ENCODE measurements at regions not wholly inside any gene's neighbourhood (a gene's known extent, or its start where the extent isn't known, plus 50 kb on each side); places are given as distances from the start of the nearest gene placed in this dataset.
A peak's percentile ranks its signal among the peaks of the same experiment; 100 is the strongest.

DNA sequence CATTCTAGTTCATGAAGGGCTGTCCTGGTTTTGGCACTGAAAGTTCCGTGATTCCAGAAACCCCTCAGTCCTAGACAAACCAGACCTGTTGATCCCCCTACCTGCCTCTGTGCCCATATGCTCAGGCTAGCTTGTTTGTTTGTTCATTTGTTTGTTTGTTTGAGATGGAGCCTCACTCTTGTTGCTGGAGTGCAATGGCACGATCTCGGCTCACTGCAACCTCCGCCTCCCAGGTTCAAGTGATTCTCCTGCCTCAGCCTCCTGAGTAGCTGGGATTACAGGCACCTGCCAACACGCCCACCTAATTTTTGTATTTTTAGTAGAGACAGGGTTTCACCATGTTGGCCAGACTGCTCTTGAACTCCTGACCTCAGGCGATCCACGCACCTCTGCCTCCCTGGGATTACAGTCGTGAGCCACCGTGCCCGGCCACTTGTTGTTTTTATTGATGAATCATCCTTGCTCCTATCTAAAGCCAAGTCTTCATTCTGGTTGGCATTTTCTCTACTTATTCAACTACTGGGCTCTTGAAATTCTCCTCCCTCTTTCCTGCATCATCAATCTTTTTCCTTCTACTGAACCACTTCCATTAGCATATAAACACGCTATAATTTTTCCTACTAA is 86.3 kb upstream of the BMP2K start:
- 73 to 90% (median 78%) methylated on average over 11 of the region's 11 CpGs for WGBS, 3 donors
- H3K36me3 ChIP-seq (ENCODE audit: insufficient read depth in 1 of 2, low read depth in 1 of 2): no peaks in the 10 kb centered on the region
- intact Hi-C loops (cut with DNase I): no loop called here
- H3K4me1 ChIP-seq: no peaks in the 10 kb centered on the region
- DNase-seq: no peak
- H3K9me3 ChIP-seq: no peaks in the 10 kb centered on the region
- H3K27me3 ChIP-seq (ENCODE audit: insufficient read depth in 3 of 3, low read length in 2 of 3): no peaks in the 10 kb centered on the region
- no peak overlapping the region for H3K27ac ChIP-seq
- no peak for ATAC-seq
- TF ChIP-seq, protein P1, sequence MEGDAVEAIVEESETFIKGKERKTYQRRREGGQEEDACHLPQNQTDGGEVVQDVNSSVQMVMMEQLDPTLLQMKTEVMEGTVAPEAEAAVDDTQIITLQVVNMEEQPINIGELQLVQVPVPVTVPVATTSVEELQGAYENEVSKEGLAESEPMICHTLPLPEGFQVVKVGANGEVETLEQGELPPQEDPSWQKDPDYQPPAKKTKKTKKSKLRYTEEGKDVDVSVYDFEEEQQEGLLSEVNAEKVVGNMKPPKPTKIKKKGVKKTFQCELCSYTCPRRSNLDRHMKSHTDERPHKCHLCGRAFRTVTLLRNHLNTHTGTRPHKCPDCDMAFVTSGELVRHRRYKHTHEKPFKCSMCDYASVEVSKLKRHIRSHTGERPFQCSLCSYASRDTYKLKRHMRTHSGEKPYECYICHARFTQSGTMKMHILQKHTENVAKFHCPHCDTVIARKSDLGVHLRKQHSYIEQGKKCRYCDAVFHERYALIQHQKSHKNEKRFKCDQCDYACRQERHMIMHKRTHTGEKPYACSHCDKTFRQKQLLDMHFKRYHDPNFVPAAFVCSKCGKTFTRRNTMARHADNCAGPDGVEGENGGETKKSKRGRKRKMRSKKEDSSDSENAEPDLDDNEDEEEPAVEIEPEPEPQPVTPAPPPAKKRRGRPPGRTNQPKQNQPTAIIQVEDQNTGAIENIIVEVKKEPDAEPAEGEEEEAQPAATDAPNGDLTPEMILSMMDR (IDR thresholded peaks at IDR 0.05): no peak
- no peak overlapping the region for H3K4me3 ChIP-seq

DNA sequence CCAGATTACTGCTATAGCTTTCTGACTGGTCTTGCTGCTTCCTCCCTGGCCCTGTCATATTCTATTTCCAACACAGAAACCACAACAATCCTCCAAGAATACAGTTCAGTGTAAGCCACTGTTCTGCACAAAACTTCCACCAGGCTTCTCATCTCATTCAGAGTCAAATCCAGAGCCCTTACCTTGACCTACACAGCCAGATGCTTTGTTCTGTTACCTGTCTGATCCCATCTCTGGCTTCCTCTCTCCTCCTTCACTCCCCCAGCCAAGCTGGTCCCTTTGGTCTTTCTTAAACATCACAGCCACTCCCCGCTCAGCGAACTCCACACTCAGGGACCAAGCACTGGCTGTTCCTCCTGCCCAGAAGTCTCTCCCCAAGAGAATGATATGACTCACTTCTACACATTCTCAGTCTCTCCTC is 84.8 kb upstream of the BMP2K start:
- no peak for ATAC-seq
- H3K4me1 ChIP-seq: no peaks in the 10 kb centered on the region
- no peak for DNase-seq
- intact Hi-C loops (cut with DNase I): no loop called here
- no peaks in the 10 kb centered on the region for H3K9me3 ChIP-seq
- H3K36me3 ChIP-seq (ENCODE audit: insufficient read depth in 1 of 2, low read depth in 1 of 2): no peaks in the 10 kb centered on the region
- H3K4me3 ChIP-seq: no peak overlapping the region
- WGBS, 3 donors: 84 to 96% (median 90%) methylated on average over 2 of the region's 2 CpGs
- no peak overlapping the region for H3K27ac ChIP-seq
- TF ChIP-seq, protein P1 (IDR thresholded peaks at IDR 0.05): no peak
- no peaks in the 10 kb centered on the region for H3K27me3 ChIP-seq (ENCODE audit: insufficient read depth in 3 of 3, low read length in 2 of 3)

GRCh38 chr4:78691971-78692821 is 84.0 kb upstream of the BMP2K start:
- no peaks in the 10 kb centered on the region for H3K4me1 ChIP-seq
- no peaks in the 10 kb centered on the region for H3K9me3 ChIP-seq
- TF ChIP-seq, protein P1 (IDR thresholded peaks at IDR 0.05): no peak
- ATAC-seq (peak in 1 of 4 donors; percentile 26), DNase-seq (no peak)
- no peak overlapping the region for H3K27ac ChIP-seq
- H3K4me3 ChIP-seq: no peak overlapping the region
- 55 to 64% (median 57%) methylated on average over 4 of the region's 4 CpGs for WGBS, 3 donors
- intact Hi-C loops (cut with DNase I): no loop called here
- H3K36me3 ChIP-seq (ENCODE audit: insufficient read depth in 1 of 2, low read depth in 1 of 2): no peaks in the 10 kb centered on the region
- no peaks in the 10 kb centered on the region for H3K27me3 ChIP-seq (ENCODE audit: insufficient read depth in 3 of 3, low read length in 2 of 3)

DNA sequence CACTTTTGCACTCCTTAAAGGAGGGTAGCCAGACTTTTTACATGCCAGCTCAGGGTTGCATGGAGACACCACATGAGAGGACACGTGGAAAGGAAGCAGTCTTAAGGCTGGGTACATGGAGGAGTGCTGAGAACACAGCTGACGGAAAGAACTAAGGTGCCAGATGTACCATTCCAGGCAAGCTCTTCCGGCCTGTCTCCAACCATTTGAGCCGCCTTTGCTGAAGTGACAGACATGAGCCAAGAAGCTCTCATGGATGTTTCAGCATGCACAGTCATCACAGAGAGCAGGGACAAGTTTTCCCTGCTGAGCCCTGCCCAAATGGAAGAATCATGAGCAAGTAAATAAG is 83.4 kb upstream of the BMP2K start:
- ATAC-seq (peak in 3 of 4 donors; percentile 54 to 74 (median 62)), DNase-seq (no peak)
- H3K4me1 ChIP-seq: no peaks in the 10 kb centered on the region
- H3K27ac ChIP-seq: no peak overlapping the region
- intact Hi-C loops (cut with DNase I): no loop called here
- H3K36me3 ChIP-seq (ENCODE audit: insufficient read depth in 1 of 2, low read depth in 1 of 2): no peaks in the 10 kb centered on the region
- TF ChIP-seq, protein P1 (IDR thresholded peaks at IDR 0.05): no peak
- 26 to 49% (median 35%) methylated on average over 4 of the region's 4 CpGs for WGBS, 3 donors
- H3K4me3 ChIP-seq: no peak overlapping the region
- H3K9me3 ChIP-seq: no peaks in the 10 kb centered on the region
- H3K27me3 ChIP-seq (ENCODE audit: insufficient read depth in 3 of 3, low read length in 2 of 3): no peaks in the 10 kb centered on the region
